22Rv1 (cell line): ENCODE measurements at regions not wholly inside any gene's neighbourhood (a gene's known extent, or its start where the extent isn't known, plus 50 kb on each side); places are given as distances from the start of the nearest gene placed in this dataset.

Experiments used
- H3K27ac ChIP-seq: fragments of 450-650 bp; 2 replicates; pipeline ENCODE4 v1.5.1; 2017
- CTCF ChIP-seq: fragments of 450-650 bp; IDR thresholded peaks from 2 replicates; pipeline ENCODE4 v1.5.1; 2017; ENCODE audit warnings: mild to moderate bottlenecking
- ZFX ChIP-seq: fragments of 450-650 bp; IDR thresholded peaks from 2 replicates; pipeline ENCODE4 v1.6.1; 2017; ENCODE audit warnings: antibody characterized with exemption, borderline replicate concordance

GRCh38 chr5:122599000-122599399 lies 175.9 kb upstream of the SNX2 start:
- no peak for TF ChIP-seq ZFX
- no peak for TF ChIP-seq CTCF
- H3K27ac ChIP-seq: no peak overlapping the region

GRCh38 chr5:122600924-122601323 lies 174.0 kb upstream of the SNX2 start:
- H3K27ac ChIP-seq: no peak overlapping the region
- TF ChIP-seq ZFX (no peak), CTCF (no peak)

- no peak overlapping the region for H3K27ac ChIP-seq
- no peak for TF ChIP-seq CTCF
- TF ChIP-seq ZFX: no peak
Measured at GRCh38 chr5:122602700-122603099, 172.2 kb upstream of the SNX2 start.

GRCh38 chr5:122605236-122605635 lies 169.6 kb upstream of the SNX2 start:
- no peak for TF ChIP-seq ZFX
- no peak for TF ChIP-seq CTCF
- no peak overlapping the region for H3K27ac ChIP-seq

GRCh38 chr5:122607818-122608217 lies 167.1 kb upstream of the SNX2 start:
- TF ChIP-seq CTCF (no peak), ZFX (no peak)
- no peak overlapping the region for H3K27ac ChIP-seq

GRCh38 chr5:122608222-122608621 lies 166.7 kb upstream of the SNX2 start:
- no peak overlapping the region for H3K27ac ChIP-seq
- no peak for TF ChIP-seq ZFX
- TF ChIP-seq CTCF: no peak

GRCh38 chr5:122611406-122611805 lies 163.5 kb upstream of the SNX2 start:
- TF ChIP-seq CTCF (no peak), ZFX (no peak)
- H3K27ac ChIP-seq: no peak overlapping the region

- TF ChIP-seq ZFX: no peak
- no peak for TF ChIP-seq CTCF
- no peak overlapping the region for H3K27ac ChIP-seq
Measured at GRCh38 chr5:122612901-122613300, 162.0 kb upstream of the SNX2 start.
